ENCODE measurements at regions not wholly inside any gene's neighbourhood (a gene's known extent, or its start where the extent isn't known, plus 50 kb on each side); places are given as distances from the start of the nearest gene placed in this dataset.

GRCh38 chr1:82391712-82392111 lies 591.0 kb downstream of the ADGRL2 start:
- peak overlapping the region; percentile 78 for H3K27ac ChIP-seq (ENCODE audit: poor library complexity, severe bottlenecking)
- peaks cover 39% of the 10 kb centered on the region for H3K4me1 ChIP-seq (ENCODE audit: insufficient read depth, poor library complexity, severe bottlenecking)
- no peaks in the 10 kb centered on the region for H3K36me3 ChIP-seq (ENCODE audit: low read depth)
- H3K9me3 ChIP-seq (ENCODE audit: severe bottlenecking): no peaks in the 10 kb centered on the region
- no peak for TF ChIP-seq CTCF (IDR thresholded peaks at IDR 0.05; ENCODE audit: poor library complexity, severe bottlenecking)
- ATAC-seq (ENCODE audit: low read depth) (peak; percentile 30; the same call in 2 of the 3 replicates), DNase-seq (ENCODE audit: low spot score) (no peak)
- no peak overlapping the region for H3K4me3 ChIP-seq (ENCODE audit: severe bottlenecking)
- H3K27me3 ChIP-seq (ENCODE audit: insufficient read depth, poor library complexity, severe bottlenecking): no peaks in the 10 kb centered on the region

GRCh38 chr1:82390627-82391026 lies 589.9 kb downstream of the ADGRL2 start:
- Histone ChIP-seq H3K9me3 (ENCODE audit: severe bottlenecking) (no peaks in the 10 kb centered on the region), H3K27ac (ENCODE audit: poor library complexity, severe bottlenecking) (peak overlapping the region; percentile 78), H3K27me3 (ENCODE audit: insufficient read depth, poor library complexity, severe bottlenecking) (no peaks in the 10 kb centered on the region), H3K4me1 (ENCODE audit: insufficient read depth, poor library complexity, severe bottlenecking) (peaks cover 43% of the 10 kb centered on the region), H3K4me3 (ENCODE audit: severe bottlenecking) (no peak overlapping the region), H3K36me3 (ENCODE audit: low read depth) (no peaks in the 10 kb centered on the region)
- DNase-seq (ENCODE audit: low spot score): no peak
- ATAC-seq (ENCODE audit: low read depth): no peak
- TF ChIP-seq CTCF (IDR thresholded peaks at IDR 0.05; ENCODE audit: poor library complexity, severe bottlenecking): no peak

- no peaks in the 10 kb centered on the region for H3K9me3 ChIP-seq (ENCODE audit: severe bottlenecking)
- no peaks in the 10 kb centered on the region for H3K36me3 ChIP-seq (ENCODE audit: low read depth)
- H3K4me3 ChIP-seq (ENCODE audit: severe bottlenecking): no peak overlapping the region
- ATAC-seq (ENCODE audit: low read depth) (peak; percentile 92), DNase-seq (ENCODE audit: low spot score) (peak; percentile 90)
- H3K4me1 ChIP-seq (ENCODE audit: insufficient read depth, poor library complexity, severe bottlenecking): peaks cover 43% of the 10 kb centered on the region
- no peak for TF ChIP-seq CTCF (IDR thresholded peaks at IDR 0.05; ENCODE audit: poor library complexity, severe bottlenecking)
- peak overlapping the region; percentile 78 for H3K27ac ChIP-seq (ENCODE audit: poor library complexity, severe bottlenecking)
- no peaks in the 10 kb centered on the region for H3K27me3 ChIP-seq (ENCODE audit: insufficient read depth, poor library complexity, severe bottlenecking)
Observed at GRCh38 chr1:82388679-82389078, 587.9 kb downstream of the ADGRL2 start.

- Histone ChIP-seq H3K27me3 (ENCODE audit: insufficient read depth, poor library complexity, severe bottlenecking) (no peaks in the 10 kb centered on the region), H3K4me3 (ENCODE audit: severe bottlenecking) (no peak overlapping the region), H3K36me3 (ENCODE audit: low read depth) (no peaks in the 10 kb centered on the region), H3K27ac (ENCODE audit: poor library complexity, severe bottlenecking) (no peak overlapping the region), H3K4me1 (ENCODE audit: insufficient read depth, poor library complexity, severe bottlenecking) (peaks cover 31% of the 10 kb centered on the region), H3K9me3 (ENCODE audit: severe bottlenecking) (no peaks in the 10 kb centered on the region)
- no peak for ATAC-seq (ENCODE audit: low read depth)
- no peak for DNase-seq (ENCODE audit: low spot score)
- no peak for TF ChIP-seq CTCF (IDR thresholded peaks at IDR 0.05; ENCODE audit: poor library complexity, severe bottlenecking)
Observed at GRCh38 chr1:82387012-82387366, 586.3 kb downstream of the ADGRL2 start.

GRCh38 chr1:82386365-82387011 lies 585.8 kb downstream of the ADGRL2 start:
- Histone ChIP-seq H3K27ac (ENCODE audit: poor library complexity, severe bottlenecking) (no peak overlapping the region), H3K27me3 (ENCODE audit: insufficient read depth, poor library complexity, severe bottlenecking) (no peaks in the 10 kb centered on the region), H3K4me1 (ENCODE audit: insufficient read depth, poor library complexity, severe bottlenecking) (peaks cover 26% of the 10 kb centered on the region), H3K36me3 (ENCODE audit: low read depth) (no peaks in the 10 kb centered on the region), H3K9me3 (ENCODE audit: severe bottlenecking) (no peaks in the 10 kb centered on the region), H3K4me3 (ENCODE audit: severe bottlenecking) (no peak overlapping the region)
- ATAC-seq (ENCODE audit: low read depth) (no peak), DNase-seq (ENCODE audit: low spot score) (no peak)
- no peak for TF ChIP-seq CTCF (IDR thresholded peaks at IDR 0.05; ENCODE audit: poor library complexity, severe bottlenecking)
